Kidney epithelial cell (primary cell): ENCODE measurements at regions not wholly inside any gene's neighbourhood (a gene's known extent, or its start where the extent isn't known, plus 50 kb on each side); places are given as distances from the start of the nearest gene placed in this dataset.

Source experiments
- DNase-seq: peaks from one replicate; pipeline ENCODE4 v3.0.0-alpha.2; 2010; ENCODE audit warnings: low read depth
- H3K27me3 ChIP-seq: 2 replicates; pipeline ENCODE4 v1.6.0; 2011; ENCODE audit warnings: low read length; ENCODE audit not compliant: control insufficient read depth, insufficient read depth
- H3K36me3 ChIP-seq: 2 replicates; pipeline ENCODE4 v1.5.1; 2011; ENCODE audit warnings: low read length; ENCODE audit not compliant: control insufficient read depth, insufficient read depth
- H3K4me3 ChIP-seq: 2 replicates; pipeline ENCODE4 v1.5.1; 2011; ENCODE audit warnings: low read depth, mild to moderate bottlenecking, control low read depth, low read length
- CTCF ChIP-seq: IDR thresholded peaks from 2 replicates; pipeline ENCODE4 v1.5.1; 2011; ENCODE audit warnings: mild to moderate bottlenecking, moderate library complexity, low read length, control low read depth, inconsistent platforms; ENCODE audit not compliant: insufficient read depth, poor library complexity, severe bottlenecking

GRCh38 chr20:7248281-7249201 lies 481.1 kb downstream of the BMP2 start:
- Histone ChIP-seq H3K4me3 (no peak overlapping the region), H3K27me3 (no peaks in the 10 kb centered on the region), H3K36me3 (no peaks in the 10 kb centered on the region)
- no peak for TF ChIP-seq CTCF
- DNase-seq: no peak

- H3K27me3 ChIP-seq: no peaks in the 10 kb centered on the region
- no peak overlapping the region for H3K4me3 ChIP-seq
- no peak for TF ChIP-seq CTCF
- H3K36me3 ChIP-seq: no peaks in the 10 kb centered on the region
- DNase-seq: no peak
Measured at GRCh38 chr20:7250337-7250736, 482.9 kb downstream of the BMP2 start.

DNA sequence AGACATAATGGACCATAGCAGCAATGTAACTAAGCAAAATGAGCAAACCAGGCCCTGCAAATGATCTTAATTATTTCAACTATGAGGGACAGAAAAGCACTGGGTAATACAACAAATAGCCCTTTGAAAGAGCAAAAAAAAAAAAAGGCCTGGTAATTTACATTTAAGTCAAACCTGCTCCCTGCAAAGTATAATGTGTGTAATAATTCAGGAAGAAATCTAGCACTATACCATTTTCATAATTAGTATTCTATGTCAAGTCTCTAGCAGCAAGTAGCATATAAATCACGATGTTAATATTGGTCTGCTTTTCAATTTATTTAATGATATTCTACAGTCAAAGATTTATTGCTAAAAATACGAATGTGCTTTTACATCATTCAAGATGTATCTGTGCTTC lies 489.6 kb downstream of the BMP2 start:
- DNase-seq: no peak
- no peak for TF ChIP-seq CTCF
- Histone ChIP-seq H3K4me3 (no peak overlapping the region), H3K36me3 (no peaks in the 10 kb centered on the region), H3K27me3 (no peaks in the 10 kb centered on the region)

GRCh38 chr20:7257692-7258466 lies 490.4 kb downstream of the BMP2 start:
- TF ChIP-seq CTCF: no peak
- H3K36me3 ChIP-seq: no peaks in the 10 kb centered on the region
- no peak for DNase-seq
- H3K4me3 ChIP-seq: no peak overlapping the region
- no peaks in the 10 kb centered on the region for H3K27me3 ChIP-seq

GRCh38 chr20:7262803-7263202 lies 495.3 kb downstream of the BMP2 start:
- TF ChIP-seq CTCF: no peak
- Histone ChIP-seq H3K36me3 (no peaks in the 10 kb centered on the region), H3K27me3 (no peaks in the 10 kb centered on the region), H3K4me3 (no peak overlapping the region)
- DNase-seq: no peak

DNA sequence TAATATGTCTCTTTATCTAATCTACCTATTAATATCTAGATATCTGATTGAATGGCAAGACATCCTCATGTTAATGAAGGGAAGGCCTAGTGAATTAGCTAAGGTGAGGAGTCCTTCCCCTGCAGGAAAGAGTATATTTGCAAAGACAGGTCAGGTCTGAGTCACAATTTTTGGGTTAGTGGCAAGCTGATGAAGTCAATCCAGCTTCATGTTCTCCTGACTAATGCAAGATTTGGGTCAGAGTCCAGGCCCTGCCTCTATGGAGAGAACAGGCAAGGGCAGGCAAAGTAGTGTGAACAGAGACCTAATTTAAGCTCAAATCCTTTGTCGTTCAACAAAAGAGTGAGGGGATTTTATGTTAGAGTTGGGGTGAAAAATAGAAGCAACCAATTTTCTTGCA lies 496.7 kb downstream of the BMP2 start:
- no peak overlapping the region for H3K4me3 ChIP-seq
- no peak for DNase-seq
- TF ChIP-seq CTCF: no peak
- H3K36me3 ChIP-seq: no peaks in the 10 kb centered on the region
- H3K27me3 ChIP-seq: no peaks in the 10 kb centered on the region
